ENCODE measurements at regions not wholly inside any gene's neighbourhood (a gene's known extent, or its start where the extent isn't known, plus 50 kb on each side); places are given as distances from the start of the nearest gene placed in this dataset.

DNA sequence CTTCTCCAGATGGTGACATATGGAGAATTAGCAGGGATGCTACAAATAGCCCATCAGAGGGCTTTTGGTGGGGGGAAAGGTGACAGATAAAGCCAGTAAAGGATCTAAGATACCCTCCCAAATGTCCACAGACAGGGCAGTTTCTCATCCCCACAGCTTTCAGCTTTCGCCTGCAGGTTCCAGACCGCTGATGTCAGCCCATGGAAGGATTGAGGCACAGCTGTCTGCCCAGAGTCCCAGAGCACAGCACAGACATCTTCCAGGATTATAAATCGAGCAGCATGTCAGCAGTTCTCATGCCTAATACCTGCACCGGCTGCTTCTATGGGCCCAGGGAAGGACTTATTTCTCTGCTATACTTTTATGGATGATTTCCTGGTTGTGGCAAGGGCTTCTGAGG lies 96.7 kb upstream of the MXRA5 start:
- ATAC-seq (no peak), DNase-seq (ENCODE audit: low read depth, low spot score) (no peak)
- H3K4me1 ChIP-seq (ENCODE audit: control insufficient read depth, insufficient read depth, low read length): no peaks in the 10 kb centered on the region
- ChIA-PET CTCF (no interaction called here), POLR2A (no interaction called here)
- H3K27me3 ChIP-seq (ENCODE audit: control insufficient read depth, insufficient read depth, low read length): no peaks in the 10 kb centered on the region
- H3K4me3 ChIP-seq (ENCODE audit: low read depth in 2 of 2, low read length in 2 of 2): no peak overlapping the region
- intact Hi-C loops (cut with micrococcal nuclease; ENCODE audit: unreplicated experiment) (no loop called here), in situ Hi-C loops (cut with HindIII; ENCODE audit: low pct_unique_long_range_greater_than_20kb, low sequenced_read_pairs) (no loop called here)
- TF ChIP-seq REST (IDR thresholded peaks at IDR 0.05; ENCODE audit: insufficient read depth in 1 of 2, low read depth in 2 of 2, low read length in 1 of 2): no peak
- TF ChIP-seq SIN3A (IDR thresholded peaks at IDR 0.05; ENCODE audit: borderline replicate concordance, insufficient read depth, low read depth, low read length): no peak
- TF ChIP-seq POLR2AphosphoS5 (IDR thresholded peaks at IDR 0.05; ENCODE audit: low read depth, low read length): no peak
- no TSS peak for BruUV-seq (replicated peaks)
- no peaks in the 10 kb centered on the region for H3K9me3 ChIP-seq (ENCODE audit: control insufficient read depth, insufficient read depth, low read depth, low read length)
- no peak overlapping the region for H3K27ac ChIP-seq (ENCODE audit: low read length)
- H3K36me3 ChIP-seq (ENCODE audit: control insufficient read depth, insufficient read depth, low read length): no peaks in the 10 kb centered on the region

GRCh38 chrX:3442691-3443090 lies 96.2 kb upstream of the MXRA5 start:
- H3K4me3 ChIP-seq (ENCODE audit: low read depth in 2 of 2, low read length in 2 of 2): no peak overlapping the region
- DNase-seq (ENCODE audit: low read depth, low spot score): no peak
- no TSS peak for BruUV-seq (replicated peaks)
- TF ChIP-seq SIN3A (IDR thresholded peaks at IDR 0.05; ENCODE audit: borderline replicate concordance, insufficient read depth, low read depth, low read length) (no peak), POLR2AphosphoS5 (IDR thresholded peaks at IDR 0.05; ENCODE audit: low read depth, low read length) (no peak), REST (IDR thresholded peaks at IDR 0.05; ENCODE audit: insufficient read depth in 1 of 2, low read depth in 2 of 2, low read length in 1 of 2) (no peak), TCF7L2 (IDR thresholded peaks at IDR 0.05; ENCODE audit: low read depth, low read length) (no peak), CTCF (IDR thresholded peaks at IDR 0.05) (no peak)
- in situ Hi-C loops (cut with HindIII; ENCODE audit: low pct_unique_long_range_greater_than_20kb, low sequenced_read_pairs) (no loop called here), intact Hi-C loops (cut with micrococcal nuclease; ENCODE audit: unreplicated experiment) (no loop called here)
- no peak for ATAC-seq
- CTCF ChIA-PET: no interaction called here
- no peaks in the 10 kb centered on the region for H3K27me3 ChIP-seq (ENCODE audit: control insufficient read depth, insufficient read depth, low read length)
- H3K9me3 ChIP-seq (ENCODE audit: control insufficient read depth, insufficient read depth, low read depth, low read length): no peaks in the 10 kb centered on the region
- no peaks in the 10 kb centered on the region for H3K36me3 ChIP-seq (ENCODE audit: control insufficient read depth, insufficient read depth, low read length)
- H3K4me1 ChIP-seq (ENCODE audit: control insufficient read depth, insufficient read depth, low read length): no peaks in the 10 kb centered on the region
- no peak overlapping the region for H3K27ac ChIP-seq (ENCODE audit: low read length)
- POLR2A ChIA-PET: no interaction called here

Measured in Panc1 (cell line).